GM21529 (cell line): ENCODE measurements at regions not wholly inside any gene's neighbourhood (a gene's known extent, or its start where the extent isn't known, plus 50 kb on each side); places are given as distances from the start of the nearest gene placed in this dataset.
"Not testable (repeated sequence)": the region's sequence is repeated elsewhere in the genome, so short reads cannot be mapped to it uniquely, and the experiment has no call there.

Source experiments
- ATAC-seq: cut with Tn5 transposase; IDR thresholded peaks from one replicate; pipeline ENCODE4 v1.9.1; 2021; ENCODE audit not compliant: unreplicated experiment

DNA sequence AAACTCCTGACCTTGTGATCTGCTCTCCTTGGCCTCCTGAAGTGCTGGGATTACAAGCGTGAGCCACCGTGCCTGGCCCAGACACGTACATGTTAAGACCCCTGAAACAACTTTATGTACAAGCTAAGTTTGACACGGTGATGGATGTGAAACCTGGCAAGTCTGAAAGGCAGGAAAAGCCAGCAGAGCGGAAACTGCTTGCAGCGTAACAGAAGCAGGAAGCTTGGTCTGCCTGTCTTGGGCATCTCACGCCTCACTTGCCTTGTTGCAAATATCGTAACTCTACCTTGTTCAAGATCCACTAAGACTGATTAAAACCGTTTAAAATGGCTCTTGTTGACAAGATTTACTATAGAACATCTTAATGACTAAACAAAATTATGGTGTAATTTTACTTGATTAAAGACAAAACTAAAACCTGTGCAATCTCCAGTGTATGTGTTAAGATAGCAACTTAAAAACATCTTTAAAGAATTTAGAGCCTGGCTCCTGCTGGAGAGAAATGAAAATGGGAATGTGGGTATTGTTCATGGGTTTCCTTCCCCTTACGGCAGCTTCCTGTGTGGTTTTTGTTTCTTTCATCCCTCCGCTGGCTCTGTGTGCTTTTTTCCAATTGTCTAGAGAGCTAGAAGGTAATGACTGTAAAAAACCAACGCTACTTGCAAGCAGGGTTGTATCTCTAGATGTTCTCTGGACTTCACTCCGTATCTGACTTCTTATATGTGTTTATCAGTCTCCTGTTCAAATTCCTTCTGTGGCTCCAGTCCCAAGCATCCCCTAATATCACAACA is 477.6 kb downstream of the XYLT1 start:
- ATAC-seq: no peak

DNA sequence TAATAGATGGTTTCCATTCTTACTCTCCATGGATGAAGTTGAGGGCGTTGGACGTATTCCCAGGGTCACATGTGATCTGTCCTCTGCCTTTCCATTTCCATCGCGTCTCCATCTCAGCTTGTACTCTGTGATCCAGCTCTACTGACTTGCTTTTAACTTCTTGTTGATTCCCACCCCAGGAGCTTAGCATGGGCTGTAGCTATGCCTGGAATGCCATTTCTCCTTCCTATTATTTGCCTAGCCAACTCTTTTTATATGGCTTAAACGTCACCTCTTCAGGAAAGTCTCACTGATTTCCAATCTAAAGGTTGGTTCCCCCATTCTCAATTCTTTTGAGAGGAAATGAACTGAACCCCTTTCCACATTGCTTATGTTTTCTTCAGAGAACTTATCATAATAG is 475.9 kb downstream of the XYLT1 start:
- ATAC-seq: no peak

DNA sequence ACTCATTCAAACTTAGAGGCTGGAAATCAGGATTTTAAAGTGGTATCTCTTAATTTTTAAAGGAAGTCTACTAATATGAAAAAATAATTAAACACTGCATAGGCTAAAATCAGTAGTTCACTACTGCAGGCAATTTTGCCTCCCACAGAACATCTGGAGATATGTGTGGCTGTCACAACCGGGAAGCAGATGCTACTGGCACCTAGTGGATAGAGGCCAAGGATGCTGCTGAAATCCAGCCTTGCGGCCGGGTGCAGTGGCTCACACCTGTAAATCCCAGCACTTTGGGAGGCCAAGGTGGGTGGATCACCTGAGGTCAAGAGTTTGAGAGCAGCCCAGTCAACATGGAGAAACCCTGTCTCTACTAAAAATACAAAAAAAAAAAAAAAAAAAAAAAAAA is 473.9 kb downstream of the XYLT1 start:
- no peak for ATAC-seq

DNA sequence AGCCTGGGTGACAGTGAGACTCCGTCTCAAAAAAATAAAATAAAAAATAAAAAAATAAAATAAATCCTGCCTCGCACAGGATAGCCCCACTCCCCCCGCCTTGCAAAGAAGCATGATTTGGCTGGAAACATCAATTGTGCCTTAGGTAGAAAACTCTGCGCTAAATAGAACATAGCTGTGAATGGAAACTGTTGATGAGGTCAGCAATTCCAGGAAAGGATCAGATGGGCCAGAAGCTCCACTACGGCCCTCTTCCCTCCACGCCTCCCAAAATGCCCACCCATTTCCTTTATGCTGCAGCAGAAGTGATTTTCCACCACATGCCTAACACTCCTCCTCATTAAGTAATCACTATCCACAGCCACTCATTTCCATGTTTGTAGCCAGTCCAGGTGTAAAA is 473.4 kb downstream of the XYLT1 start:
- ATAC-seq: no peak

DNA sequence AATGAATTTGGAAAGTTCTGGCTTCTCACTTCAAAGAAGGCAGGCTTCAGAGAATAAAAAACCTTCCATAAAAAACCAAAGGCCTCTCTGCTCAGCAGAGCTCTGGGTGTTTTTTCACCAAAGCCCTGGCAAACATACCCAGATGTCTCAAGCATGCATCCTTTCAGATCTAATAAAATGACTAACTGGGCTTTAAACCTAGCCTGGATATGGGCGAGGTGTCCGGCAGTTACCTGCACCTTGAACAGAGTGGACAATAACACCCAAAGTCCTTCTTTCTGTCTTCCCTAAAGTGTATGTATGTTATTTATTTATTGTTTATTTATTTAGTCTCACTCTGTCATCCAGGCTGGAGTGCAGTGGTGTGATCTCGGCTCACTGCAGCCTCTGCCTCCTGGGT is 469.3 kb downstream of the XYLT1 start:
- no peak for ATAC-seq

DNA sequence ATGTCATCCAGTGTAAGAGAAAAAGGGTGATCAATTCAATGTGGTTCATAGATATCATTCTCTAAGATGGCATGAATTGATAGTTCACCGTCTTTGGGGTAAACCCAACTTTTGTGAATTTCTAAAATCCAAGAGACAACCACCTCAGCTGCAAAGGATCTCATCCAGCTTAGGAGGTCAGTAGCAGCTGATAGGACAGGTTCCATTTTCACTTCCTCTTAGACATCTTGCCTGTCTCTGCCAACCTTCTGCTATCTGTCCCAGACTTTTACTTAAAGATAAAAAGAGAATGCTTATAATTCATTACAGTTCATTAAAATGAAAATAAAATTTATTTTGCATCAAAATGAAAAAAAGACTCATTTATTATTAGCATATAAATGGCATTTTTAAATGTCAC is 468.2 kb downstream of the XYLT1 start:
- no peak for ATAC-seq

DNA sequence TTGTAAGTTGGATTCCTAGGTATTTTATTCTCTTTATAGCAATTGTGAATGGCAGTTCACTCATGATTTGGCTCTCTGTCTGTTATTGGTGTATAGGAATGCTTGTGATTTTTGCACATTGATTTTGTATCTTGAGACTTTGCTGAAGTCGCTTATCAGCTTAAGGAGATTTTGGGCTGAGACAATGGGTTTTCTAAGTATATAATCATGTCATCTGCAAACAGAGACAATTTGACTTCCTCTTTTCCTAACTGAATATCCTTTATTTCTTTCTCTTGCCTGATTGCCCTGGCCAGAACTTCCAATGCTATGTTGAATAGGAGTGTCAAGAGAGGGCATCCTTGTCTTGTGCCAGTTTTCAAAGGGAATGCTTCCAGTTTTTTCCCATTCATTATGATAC is 464.8 kb downstream of the XYLT1 start:
- ATAC-seq: not testable (repeated sequence)

DNA sequence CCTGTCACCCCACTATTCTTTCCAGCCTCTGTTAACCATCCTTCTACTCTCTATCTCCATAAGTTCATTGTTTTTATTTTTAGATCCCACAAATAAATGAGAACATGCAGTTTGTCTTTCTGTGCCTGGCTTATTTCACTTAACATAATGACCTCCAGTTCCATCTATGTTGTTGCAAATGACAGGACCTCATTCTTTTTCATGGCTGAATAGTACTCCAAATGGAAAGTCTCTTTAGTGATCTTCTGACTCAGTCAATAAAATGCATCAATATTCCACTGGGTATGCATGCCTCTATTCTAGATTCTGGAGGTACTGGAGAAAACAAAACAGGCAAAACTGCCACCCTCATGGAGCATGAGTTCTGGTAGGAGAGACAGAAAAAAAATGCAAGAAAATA is 459.0 kb downstream of the XYLT1 start:
- no peak for ATAC-seq

DNA sequence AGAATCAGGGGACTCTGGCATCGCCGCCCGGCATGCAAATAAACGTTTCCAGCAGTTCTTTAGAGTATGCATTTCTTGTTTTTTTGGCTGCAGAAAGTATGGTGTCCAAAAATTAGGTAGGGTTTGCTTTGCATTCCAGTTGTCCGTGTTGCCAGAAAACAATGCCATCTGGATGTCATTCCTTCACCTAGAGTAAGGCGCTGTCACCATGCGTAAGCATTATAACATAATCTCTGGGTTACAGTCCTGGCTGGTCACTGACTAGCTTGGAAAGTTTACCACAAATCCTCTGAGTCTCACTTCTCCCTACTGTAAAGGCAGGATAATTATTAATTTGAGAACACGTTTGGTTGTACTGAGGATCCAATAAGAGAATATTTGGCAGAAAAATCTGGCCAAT is 457.7 kb downstream of the XYLT1 start:
- no peak for ATAC-seq

DNA sequence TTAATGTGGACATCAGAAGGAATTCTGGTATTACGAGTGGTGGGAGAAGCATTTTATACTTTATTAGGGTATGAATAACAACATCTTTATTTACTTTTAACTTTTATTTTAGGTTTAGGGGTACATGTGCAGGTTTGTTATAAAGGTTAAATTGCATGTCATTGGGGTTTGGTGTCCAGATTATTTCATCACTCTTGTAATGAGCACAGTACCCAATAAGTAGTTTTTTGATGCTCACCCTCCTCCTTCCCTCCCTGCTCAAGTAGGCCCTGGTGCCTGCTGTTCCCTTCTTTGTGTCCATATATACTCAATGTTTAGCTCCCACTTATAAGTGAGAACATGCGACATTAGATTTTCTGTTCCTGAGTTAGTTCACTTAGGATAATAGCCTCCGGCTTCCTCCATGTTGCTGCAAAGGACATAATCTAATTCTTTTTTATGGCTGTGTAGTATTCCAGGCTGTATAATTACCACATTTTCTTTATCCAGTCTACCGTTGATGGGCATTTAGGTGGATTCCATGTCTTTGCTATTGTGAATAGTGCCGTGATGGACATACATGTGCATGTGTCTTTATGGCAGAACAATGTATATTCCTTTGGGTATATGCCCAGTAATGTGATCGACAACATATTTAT is 456.2 kb downstream of the XYLT1 start:
- no peak for ATAC-seq

DNA sequence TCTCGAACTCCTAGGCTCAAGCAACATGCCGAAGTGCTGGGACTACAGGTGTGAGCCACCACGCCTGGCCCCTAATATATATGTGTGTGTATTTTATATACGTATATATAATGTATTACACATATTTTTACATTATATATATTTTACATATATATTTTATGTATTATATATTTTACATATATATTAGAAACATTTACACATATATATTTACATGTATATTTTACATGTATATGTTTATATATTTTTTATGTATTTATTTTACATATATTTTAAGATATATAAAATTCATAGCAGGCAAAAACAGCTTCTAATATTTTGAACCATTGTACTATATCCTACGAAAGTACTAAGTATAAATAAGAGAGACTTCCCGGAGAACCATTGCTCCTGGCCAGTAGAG is 455.1 kb downstream of the XYLT1 start:
- no peak for ATAC-seq

DNA sequence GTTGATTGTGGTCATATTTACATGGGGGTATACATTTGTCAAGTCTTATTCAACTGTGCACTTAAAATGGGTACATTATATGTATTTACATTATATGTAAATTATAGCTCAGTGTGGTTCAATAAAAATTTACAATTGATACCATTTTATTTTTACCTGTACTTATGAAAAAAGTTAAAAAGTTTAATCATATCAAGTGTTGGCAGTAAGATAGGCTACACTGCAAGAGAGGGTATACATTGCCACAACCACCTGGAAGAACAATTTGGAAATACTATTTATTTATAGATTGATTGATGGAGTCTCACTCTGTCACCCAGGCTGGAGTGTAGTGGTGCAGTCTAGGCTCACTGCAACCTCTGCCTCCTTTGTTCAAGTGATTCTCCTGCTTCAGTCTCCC is 453.3 kb downstream of the XYLT1 start:
- no peak for ATAC-seq

DNA sequence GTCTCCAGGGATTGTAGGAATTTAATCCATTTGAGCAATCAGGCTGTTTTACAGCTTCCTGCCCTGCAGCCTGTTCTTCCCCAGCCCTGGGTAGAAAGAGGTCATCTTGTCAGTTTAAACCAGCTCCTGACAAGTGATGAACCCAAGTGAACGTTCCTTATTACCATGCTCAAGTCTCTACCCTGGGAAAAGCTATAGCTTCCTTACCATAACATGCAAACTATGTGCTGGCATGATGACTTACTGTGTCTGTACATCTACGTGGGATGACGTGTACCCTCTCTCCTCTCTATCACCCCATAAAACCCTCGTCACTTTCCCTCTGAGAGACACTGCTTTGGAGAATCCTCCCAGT is 452.2 kb downstream of the XYLT1 start:
- ATAC-seq: no peak

DNA sequence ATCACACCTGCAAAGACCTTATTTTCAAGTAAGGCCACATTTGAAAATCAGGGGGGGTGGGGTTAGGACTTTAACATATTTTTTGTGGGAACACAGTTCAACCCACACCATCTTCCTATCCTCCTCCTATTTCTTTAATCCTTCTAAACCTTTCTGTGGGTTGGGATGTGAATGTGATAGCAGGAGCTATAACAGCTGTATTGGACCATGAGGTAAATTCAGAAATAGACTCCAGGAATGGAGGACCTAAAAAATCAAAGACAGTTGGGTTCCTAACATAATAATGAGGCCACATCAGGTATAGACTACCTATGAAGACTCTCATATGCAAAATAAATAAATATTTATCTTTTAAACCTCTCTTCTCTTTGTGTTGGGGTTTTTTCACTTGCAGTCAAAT is 451.4 kb downstream of the XYLT1 start:
- no peak for ATAC-seq

DNA sequence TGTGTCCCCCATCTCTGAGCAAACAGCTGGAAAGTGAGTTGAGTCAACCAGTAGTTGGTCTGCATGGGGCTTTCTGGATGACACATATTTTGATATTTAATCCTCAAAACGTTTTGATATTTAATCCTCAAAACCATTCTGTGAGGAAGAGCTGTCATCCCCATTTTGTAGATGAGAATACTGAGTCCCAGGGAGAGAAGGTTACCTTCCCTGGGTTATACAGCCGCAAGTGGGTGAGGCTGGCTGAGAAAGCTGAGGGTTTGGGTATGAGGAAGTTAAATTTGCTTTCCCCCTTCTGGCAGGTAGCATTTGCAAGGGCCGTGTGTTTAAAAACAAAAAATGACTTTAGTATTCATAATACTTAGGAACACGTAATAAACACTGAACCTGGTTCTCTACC is 447.2 kb downstream of the XYLT1 start:
- no peak for ATAC-seq

DNA sequence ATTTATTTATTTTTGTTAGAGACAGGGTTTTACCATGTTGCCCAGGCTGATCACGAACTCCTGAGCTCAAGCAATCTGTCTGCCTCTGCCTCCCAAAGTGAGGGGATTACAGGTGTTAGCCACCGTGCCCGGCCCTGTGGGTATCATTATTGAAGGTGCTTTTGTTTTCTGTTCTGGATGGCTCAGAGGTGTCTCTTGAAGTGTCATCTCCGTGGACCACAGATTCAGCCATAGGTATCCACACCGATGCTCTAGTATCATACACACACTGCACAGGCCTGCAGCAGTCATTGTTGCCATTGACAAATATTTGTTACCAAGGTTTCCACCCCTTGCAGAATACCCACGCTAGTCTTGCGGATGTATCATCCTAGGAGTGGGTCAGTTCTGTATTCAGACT is 446.2 kb downstream of the XYLT1 start:
- no peak for ATAC-seq

DNA sequence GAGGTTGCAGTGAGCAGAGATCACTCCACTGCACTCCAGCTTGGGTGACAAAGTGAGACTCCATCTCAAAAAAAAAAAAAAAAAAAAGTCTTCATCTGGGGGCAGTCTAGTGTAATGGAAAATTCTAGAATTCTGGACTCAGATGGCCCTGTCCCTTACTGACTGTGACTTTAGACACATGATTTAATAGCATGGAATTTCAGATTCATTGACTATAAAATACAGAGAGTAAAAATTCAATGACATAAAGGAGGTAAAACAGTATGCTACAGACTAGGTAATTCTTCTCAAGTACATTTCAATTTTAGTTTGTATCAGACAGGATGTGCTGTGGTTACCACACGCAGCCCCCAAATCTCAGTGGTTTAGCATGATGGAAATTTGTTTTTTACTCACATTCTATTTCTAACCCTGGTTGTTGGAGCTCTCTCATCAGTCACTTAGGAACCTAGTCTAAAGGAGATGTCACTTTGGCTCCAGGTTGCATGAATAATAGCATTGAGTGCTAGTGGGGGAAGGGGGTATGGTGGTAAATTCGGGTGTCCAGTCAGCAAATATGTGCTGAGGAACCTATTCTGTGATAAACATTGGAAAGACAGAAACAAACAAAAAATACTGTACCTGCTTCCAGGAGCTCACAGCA is 444.0 kb downstream of the XYLT1 start:
- ATAC-seq: peak; percentile 87

DNA sequence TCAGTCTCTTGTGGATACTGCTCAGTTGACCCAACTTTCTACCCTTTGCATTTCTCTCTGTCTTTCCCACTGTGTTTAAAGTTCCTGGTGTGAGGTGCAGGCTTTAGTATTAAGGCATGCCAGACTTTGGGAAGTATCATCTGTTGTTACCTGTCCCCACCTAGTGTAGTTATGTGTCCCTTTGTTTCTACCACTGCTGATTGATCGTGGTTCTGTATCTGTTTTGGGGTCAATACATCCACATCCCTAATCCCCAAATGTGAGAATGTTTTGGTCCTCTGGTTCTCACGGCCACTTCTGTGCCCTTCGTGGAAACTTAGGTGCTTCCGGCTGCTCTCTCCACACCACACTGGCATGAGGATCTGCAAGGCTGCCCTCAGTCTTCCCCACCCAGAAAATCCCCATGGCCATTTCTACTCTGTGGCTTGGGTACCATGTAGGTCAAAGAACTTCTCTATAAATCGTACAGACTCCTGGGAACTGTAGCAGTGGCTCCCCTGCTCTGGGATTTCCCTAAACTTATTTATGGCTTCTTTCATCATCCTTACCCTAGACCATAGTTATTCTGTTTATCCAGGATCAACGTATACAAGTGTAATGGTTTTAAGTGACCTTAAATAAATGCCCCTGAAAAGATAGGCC is 443.2 kb downstream of the XYLT1 start:
- ATAC-seq: no peak

DNA sequence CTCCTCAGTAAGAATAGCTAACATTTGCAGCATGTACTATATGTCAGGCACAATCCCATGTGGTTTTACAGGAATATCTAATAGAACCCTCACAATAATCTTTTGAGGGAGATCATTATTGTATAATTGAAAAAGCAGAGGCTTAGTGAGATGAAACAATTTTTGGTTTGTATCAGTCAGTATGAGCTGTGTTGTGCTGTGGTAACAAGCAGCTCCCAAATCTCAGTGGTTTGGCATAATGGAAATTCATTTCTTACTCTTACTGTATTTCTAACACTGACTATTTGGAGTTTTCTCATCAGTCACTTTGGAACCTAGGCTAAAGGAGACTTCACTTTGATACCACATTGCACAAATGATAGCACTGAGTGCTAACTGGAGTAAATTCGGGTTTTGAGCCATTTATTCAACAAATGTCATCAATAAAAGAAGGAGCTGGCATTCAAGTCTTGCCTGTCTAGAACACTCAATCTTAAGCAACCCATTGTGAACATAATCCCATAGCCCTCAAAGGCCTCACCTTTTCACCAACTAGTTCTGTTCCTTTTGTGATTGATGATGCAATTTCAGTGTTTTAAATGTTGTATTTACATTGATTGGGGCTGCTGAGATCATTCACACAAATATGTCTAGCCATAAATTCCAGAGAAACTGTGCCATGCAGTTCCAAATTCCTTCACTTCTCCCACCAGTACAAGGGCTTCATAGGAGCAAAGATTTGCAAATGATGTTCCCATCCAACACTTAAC is 441.0 kb downstream of the XYLT1 start:
- ATAC-seq: no peak

DNA sequence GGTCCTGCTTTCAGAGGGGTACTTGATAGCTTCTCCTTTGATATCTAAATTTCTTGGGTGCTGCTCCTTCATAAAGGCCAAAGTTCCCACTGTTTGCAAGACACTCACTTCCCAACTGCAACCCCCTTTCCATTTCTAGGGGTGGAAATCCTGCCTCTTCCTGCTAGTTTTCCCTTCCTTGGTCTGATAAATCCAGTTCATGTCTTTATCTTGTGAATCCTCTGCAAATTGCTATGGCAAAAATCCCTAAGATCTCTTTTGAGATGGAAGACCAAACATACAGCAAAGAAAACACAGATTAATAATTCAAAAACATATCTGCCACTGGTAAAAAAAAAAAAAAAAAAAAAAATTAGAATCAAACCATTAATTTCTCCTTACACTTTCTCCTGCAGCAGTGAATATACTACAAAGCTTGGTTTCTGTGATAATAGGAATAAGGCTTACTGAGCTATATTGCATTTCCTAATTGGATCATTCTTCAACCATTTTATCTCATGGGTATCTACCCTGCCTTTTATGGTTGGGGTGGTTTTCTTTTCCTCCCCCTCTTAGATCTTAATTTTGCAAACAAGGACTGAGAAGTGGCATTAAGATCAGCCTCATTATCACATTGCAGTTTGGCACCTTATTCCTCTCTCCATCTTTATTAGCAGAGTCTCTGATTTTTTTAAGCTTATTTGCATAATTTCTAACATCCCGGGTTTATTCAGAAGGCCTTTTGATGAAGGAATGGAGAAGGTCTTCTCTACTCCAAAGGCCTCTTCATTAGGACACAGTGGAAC is 439.1 kb downstream of the XYLT1 start:
- no peak for ATAC-seq

DNA sequence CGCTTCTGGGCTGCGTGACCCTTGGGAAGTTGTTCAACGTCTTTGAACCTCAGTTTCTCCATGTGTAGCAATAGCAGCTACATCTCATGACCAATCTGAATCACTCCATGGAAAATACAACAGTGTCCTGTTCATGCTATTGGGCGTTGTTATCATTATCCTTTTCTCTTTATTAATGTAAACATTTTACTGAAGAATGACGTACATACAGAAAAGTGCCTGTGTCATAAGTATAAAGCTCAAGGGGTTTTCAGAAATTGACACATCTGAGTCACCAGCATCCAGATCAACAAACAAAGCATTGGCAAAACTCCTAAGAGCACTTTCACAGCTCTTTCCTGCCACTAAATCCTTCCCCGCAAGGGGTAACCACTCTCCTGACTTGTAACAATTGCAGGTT is 438.4 kb downstream of the XYLT1 start:
- ATAC-seq: no peak
